CD4-positive, alpha-beta T cell treated with Interleukin-1 beta for 1 hour (primary cell): ENCODE measurements at regions not wholly inside any gene's neighbourhood (a gene's known extent, or its start where the extent isn't known, plus 50 kb on each side); places are given as distances from the start of the nearest gene placed in this dataset.

Experiments used
- DNase-seq, 2 donors: peaks; one replicate each; pipeline ENCODE4 v3.0.0-alpha.2; 2020 to 2022

- no peak for DNase-seq
Measured at GRCh38 chr10:123561141-123561440, 105.1 kb upstream of the GPR26 start.

- DNase-seq: no peak
Measured at GRCh38 chr10:123562387-123562786, 103.8 kb upstream of the GPR26 start.

GRCh38 chr10:123562811-123563580, 103.2 kb upstream of the GPR26 start:
- no peak for DNase-seq

GRCh38 chr10:123563581-123563855, 102.6 kb upstream of the GPR26 start:
- no peak for DNase-seq

GRCh38 chr10:123563994-123564393, 102.2 kb upstream of the GPR26 start:
- DNase-seq: no peak

- no peak for DNase-seq
Measured at GRCh38 chr10:123564631-123565030, 101.5 kb upstream of the GPR26 start.

- no peak for DNase-seq
Measured at GRCh38 chr10:123565691-123566660, 100.2 kb upstream of the GPR26 start.

GRCh38 chr10:123567984-123568739, 98.0 kb upstream of the GPR26 start:
- no peak for DNase-seq

- DNase-seq: no peak
Measured at GRCh38 chr10:123568751-123569150, 97.4 kb upstream of the GPR26 start.

GRCh38 chr10:123569436-123570035, 96.6 kb upstream of the GPR26 start:
- no peak for DNase-seq

- DNase-seq: no peak
Measured at GRCh38 chr10:123570051-123570897, 95.9 kb upstream of the GPR26 start.

- DNase-seq: no peak
Measured at GRCh38 chr10:123570898-123571515, 95.1 kb upstream of the GPR26 start.

GRCh38 chr10:123571978-123572377, 94.2 kb upstream of the GPR26 start:
- DNase-seq: no peak

- DNase-seq: peak; percentile 18 to 20
Measured at GRCh38 chr10:123573236-123574108, 92.7 kb upstream of the GPR26 start.

- no peak for DNase-seq
Measured at GRCh38 chr10:123574109-123574698, 92.0 kb upstream of the GPR26 start.

GRCh38 chr10:123575105-123575504, 91.0 kb upstream of the GPR26 start:
- DNase-seq: no peak

- DNase-seq: no peak
Measured at GRCh38 chr10:123576706-123577105, 89.4 kb upstream of the GPR26 start.

- no peak for DNase-seq
Measured at GRCh38 chr10:123577921-123578461, 88.2 kb upstream of the GPR26 start.

GRCh38 chr10:123578721-123579120, 87.4 kb upstream of the GPR26 start:
- DNase-seq: no peak

GRCh38 chr10:123579675-123580074, 86.5 kb upstream of the GPR26 start:
- DNase-seq: no peak
